Neural cell (in vitro differentiated cells): ENCODE measurements at regions not wholly inside any gene's neighbourhood (a gene's known extent, or its start where the extent isn't known, plus 50 kb on each side); places are given as distances from the start of the nearest gene placed in this dataset.

ENCODE experiments used
- CTCF ChIP-seq: fragments of 450-650 bp; IDR thresholded peaks from 2 replicates; pipeline ENCODE4 v1.5.1; 2014; ENCODE audit warnings: antibody characterized with exemption, mild to moderate bottlenecking, moderate library complexity; ENCODE audit not compliant: poor library complexity, severe bottlenecking
- EP300 ChIP-seq: fragments of 450-650 bp; conservative IDR thresholded peaks from 2 replicates; pipeline ENCODE4 v1.6.1; 2014; ENCODE audit warnings: antibody characterized with exemption, mild to moderate bottlenecking, moderate library complexity; ENCODE audit not compliant: poor library complexity, severe bottlenecking
- EZH2 ChIP-seq: fragments of 200-600, 300-800 bp; shearing (Covaris generic), sonication (generic); IDR thresholded peaks from 2 replicates; pipeline ENCODE4 v1.6.1; 2014; ENCODE audit warnings: antibody characterized with exemption, low read length, borderline replicate concordance, mild to moderate bottlenecking; ENCODE audit not compliant: insufficient read depth, poor library complexity, severe bottlenecking
- MXI1 ChIP-seq: fragments of 450-650 bp; conservative IDR thresholded peaks from 2 replicates; pipeline ENCODE4 v1.6.1; 2014; ENCODE audit warnings: antibody characterized with exemption, mild to moderate bottlenecking; ENCODE audit not compliant: poor library complexity, severe bottlenecking
- POLR2AphosphoS5 ChIP-seq: IDR thresholded peaks from 2 replicates; pipeline ENCODE4 v1.6.1; 2012
- REST ChIP-seq: IDR thresholded peaks from 2 replicates; pipeline ENCODE4 v1.6.1; 2012; ENCODE audit warnings: borderline replicate concordance

- TF ChIP-seq CTCF, result no peak
- TF ChIP-seq POLR2AphosphoS5, result no peak
- no peak for TF ChIP-seq REST
- no peak for TF ChIP-seq EP300
- TF ChIP-seq MXI1, result no peak
- TF ChIP-seq EZH2, result no peak
Measured at GRCh38 chr13:31923134-31923763, 108.3 kb upstream of the FRY start.
